HG03432 (cell line): ENCODE measurements at regions not wholly inside any gene's neighbourhood (a gene's known extent, or its start where the extent isn't known, plus 50 kb on each side); places are given as distances from the start of the nearest gene placed in this dataset.
"Not testable (repeated sequence)": the region's sequence is repeated elsewhere in the genome, so short reads cannot be mapped to it uniquely, and the experiment has no call there.

ENCODE experiments used
- ATAC-seq: cut with Tn5 transposase; IDR thresholded peaks from one replicate; pipeline ENCODE4 v1.9.1; 2021; ENCODE audit warnings: mild to moderate bottlenecking, moderate library complexity; ENCODE audit not compliant: unreplicated experiment

DNA sequence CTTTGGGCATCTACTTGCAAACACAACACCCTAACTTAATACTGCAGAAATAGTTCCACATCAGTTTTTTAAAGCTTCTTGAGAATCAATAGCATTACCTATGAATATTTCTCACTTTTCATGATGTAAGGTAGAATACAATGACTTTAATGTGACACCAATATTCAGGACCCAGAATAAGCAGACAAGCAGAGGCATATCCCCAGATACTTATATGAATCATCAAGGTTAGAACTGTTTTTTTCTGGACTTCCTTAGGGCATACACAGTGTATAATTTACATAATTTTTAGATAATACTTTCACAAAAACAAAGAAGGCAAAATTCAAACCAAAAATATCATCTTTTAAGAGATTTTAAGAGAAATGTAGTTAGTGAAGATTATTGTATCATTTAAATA is 885.8 kb downstream of the FSCB start:
- ATAC-seq, result peak; percentile 72

DNA sequence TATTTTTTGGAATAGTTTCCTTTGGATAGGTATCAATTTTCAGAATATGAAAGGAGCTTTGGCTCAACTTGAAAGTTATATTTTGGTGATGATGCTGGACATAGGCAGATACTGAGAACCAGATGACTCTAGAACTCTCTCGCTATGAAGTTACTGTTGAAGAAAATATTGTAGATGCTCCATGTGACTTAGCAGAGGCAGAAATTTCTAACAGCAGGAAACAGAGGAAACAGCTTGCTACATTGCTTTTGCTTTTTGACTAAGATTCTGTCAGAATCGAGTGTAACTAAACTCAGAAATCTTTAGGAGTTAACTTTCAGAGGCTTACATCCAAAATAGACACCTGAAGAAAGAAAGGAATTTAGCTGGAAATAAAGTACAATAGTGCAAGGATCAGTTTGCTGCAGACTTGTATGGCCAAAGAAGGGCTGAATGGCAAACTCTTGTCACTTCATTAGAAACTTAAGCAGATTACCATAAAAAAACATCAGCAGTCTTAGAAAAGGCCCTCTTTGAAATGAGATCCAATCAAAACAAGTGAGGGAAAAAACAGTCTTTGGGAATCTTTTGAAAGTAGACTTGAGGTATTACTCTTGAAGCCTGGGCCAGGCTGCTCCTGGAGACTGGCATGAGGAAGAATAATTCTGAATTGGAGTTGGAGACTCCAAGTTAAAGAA is 911.8 kb downstream of the FSCB start:
- ATAC-seq, result no peak

DNA sequence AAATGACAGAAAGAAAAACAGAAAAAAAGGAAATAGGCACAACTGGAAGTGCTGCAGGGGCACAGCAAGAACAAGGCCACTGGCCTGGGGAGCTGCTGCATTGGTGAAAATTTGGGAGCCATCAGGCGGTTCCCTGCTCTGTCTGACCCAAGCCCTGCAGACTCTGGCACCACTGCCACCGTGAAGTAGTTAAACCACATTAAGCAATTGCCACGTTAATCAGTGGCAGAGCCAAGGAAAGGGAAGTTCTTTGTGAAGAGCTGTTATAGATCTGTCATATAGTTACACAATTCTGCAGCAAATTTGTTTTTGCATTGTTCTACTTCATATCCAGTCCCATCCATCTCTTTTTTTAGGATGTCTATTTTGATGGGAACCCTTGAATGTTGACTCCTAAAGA is 915.3 kb downstream of the FSCB start:
- no peak for ATAC-seq

DNA sequence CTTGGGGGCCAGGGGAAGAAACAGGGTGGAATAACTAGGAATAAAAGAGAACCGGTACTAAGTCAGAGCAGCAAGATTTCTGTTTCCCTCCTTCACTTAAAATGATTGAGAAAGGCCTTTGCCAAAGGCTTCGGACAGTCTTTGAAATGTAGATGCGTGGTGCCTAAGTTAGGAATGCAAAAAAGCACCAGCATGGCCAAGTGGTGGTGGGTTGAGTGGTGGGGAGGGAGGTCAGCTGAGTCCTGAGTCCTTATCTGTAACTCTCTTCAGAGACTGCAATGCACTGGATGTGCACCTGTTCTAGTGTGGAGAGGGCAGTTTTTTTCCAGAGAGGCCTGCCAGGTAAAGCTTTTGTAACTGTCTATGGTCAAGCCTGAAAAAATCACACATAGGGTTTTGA is 919.9 kb downstream of the FSCB start:
- ATAC-seq, result no peak

DNA sequence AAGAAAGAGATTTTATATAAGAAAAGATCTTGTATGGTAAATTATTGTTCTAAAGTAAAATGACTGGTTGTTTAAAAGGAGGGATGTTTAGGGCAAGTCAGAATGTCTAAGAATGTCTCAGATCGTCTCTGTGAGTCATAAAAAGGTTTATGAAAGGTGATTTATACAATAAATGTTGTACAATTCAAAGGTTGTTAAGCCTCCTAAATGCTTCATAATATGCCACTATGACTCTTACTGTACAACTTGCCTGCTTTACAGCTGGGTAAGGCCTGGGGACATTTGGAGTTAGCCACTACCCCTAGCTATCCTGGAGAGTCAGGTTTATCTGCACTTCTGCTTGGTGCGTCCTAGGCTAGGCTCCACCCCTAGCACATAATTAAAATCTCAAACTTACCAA is 927.4 kb downstream of the FSCB start:
- ATAC-seq, result no peak

DNA sequence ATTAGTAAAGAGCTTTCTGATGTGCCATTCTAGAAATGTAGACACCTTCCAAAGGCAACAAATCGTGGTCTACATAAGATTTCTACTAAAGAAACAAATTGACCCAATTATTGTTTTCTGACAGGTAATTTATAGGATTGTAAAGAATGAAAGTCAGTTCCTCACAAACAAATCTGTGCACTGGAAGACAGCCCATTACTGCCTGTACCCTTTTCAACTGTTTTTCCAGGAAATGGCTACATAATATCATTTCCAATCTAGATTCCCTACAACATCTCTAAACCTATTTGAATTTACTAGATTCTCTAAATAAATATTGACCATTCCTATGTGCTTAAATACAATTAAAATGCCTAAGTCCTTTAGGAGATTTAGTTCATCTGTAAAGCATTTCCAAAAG is 939.1 kb downstream of the FSCB start:
- no peak for ATAC-seq

DNA sequence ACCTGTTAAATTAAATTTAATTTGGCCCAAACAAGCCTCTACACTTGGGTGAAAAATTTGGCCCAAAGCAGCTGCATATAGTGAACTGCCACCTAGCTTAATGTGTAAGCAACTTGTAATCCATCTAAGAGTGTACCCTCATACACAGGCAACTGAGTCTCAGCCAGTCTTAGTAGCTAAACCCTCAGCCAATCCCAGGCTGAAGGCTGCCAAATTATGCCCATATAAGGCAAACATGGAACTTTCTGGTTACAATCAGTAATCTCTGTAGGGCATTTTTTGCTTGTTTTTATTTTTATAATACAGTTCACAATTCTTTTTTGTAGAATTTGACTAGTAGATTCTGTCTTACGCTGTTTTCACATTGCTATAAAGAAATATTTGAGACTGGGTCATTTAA is 958.7 kb downstream of the FSCB start:
- no peak for ATAC-seq

DNA sequence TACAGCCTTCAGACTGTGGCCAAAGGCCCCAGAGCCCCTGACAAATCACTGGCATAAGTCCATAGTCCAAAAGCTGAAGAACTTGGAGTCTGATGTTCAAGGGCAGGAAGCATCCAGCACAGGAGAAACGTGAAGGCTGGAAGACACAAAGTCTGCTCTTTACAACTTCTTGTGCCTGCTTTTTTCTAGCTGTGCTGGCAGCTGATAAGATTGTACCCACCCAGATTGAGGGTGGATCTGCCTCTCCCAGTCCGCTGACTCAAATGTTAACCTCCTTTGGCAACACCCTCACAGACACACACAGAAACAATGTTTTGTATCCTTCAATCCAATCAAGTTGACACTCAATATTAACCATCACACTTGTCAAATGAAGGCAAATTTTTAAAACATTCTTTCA is 959.5 kb downstream of the FSCB start:
- not testable (repeated sequence) for ATAC-seq

DNA sequence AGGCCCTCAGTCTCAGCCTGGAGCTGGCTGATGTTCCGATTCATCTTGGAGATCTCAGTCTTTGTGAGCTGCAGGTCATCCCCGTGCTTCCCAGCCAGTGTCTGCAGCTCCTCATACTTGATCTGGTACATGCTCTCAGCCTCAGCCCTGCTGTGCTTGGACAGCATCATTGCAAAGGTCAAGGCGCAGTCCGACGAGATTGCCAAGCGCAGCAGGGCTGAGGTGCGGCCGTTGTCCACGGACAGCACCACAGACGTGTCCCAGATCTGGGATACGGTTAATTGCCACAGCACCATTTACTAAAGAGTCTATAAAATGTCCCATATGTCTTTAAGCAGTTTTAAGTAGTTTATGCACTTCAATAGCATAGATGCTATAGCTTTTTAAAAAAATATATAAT is 965.7 kb downstream of the FSCB start:
- no peak for ATAC-seq

DNA sequence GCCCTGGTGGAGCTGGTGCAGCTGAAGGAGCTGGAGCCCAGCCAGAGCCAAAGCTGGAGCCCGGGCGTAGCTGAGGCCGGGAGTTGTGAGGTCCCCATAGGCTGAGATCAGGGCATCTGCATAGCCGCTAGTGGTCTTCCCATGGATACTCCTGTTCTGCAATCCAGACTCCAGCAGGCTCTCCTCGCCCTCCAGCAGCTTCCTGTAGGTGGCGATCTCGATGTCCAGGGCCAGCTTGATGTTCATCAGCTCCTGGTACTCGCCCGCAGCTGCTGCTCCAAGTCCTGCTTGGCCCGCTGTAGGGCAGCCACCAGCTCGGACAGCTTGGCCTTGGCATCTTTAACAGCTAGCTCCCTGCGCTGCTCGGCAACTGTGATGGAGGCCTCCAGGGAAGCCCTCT is 966.1 kb downstream of the FSCB start:
- no peak for ATAC-seq

DNA sequence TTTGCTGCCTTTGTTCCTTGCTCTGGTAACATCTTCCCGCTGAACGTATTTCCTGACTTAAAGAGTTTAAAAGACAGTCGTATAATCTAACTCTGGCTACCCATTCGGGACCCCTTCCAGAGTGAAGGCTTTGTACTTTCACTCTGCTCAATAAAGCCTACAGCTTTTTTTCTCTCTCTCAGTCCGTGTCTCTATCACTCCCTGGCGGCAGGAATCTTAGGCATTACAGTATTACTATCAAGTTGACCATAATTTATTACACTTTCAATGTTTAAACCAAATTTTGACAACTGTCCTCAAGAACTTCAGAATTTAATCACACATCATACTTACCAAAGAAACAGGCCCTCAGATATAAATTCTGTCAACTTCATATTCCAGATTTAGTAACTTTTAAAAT is 967.9 kb downstream of the FSCB start:
- ATAC-seq, result no peak

DNA sequence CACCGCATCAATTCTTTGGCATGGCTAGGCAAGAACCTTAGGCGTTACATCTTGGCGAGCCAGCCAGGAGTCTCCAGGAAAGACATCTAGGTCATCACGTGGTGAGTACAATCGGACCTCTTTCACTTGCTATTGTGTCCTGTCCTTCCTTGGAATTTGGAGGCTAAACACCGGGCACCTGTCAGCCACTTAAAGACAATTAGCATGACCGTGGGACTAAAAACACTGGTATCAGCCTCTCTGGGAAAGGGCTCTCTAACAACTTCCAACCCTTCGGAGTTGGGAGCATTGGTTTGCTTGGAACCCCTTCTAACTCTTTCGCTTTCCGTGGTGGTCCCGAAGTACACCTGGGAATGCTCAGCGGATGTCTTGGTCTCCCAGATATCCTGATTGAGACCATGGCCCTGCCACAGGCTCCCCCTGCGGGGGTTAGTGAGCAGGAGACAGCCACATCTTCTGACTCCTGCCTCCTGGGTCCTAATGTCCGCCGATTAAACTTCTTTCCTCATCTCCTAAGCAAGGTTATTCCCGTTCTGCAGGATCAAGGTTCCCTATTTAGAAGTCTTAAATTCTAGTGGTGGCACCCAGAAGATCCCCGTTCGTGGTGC is 971.7 kb downstream of the FSCB start:
- no peak for ATAC-seq

DNA sequence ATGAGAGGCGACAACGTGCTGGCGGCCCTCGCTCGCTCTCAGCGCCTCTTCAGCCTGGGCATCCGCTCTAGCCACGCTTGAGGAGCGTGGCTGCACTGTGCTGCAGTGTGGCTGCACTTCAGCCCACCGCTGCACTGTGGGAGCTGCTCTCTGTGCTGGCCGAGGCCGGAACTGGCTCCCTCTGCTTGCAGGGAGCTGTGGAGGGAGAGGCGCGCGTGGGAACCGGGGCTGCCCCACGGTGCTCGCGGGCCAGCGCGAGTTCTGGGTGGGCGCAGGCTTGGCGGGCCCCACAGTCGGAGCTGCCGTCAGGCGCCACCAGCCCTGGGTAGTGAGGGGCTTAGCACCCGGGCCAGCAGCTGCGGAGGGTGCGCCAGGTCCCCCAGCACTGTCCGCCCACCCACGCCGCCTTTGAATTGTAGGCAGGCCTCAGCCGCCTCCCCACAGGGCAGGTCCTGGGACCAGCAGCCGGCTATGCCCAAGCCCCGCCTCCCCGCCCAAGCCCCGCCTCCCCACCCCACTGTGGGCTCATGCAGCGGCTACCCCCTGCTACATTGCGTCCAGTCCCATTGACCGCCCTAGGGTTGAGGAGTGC is 974.2 kb downstream of the FSCB start:
- ATAC-seq, result no peak

DNA sequence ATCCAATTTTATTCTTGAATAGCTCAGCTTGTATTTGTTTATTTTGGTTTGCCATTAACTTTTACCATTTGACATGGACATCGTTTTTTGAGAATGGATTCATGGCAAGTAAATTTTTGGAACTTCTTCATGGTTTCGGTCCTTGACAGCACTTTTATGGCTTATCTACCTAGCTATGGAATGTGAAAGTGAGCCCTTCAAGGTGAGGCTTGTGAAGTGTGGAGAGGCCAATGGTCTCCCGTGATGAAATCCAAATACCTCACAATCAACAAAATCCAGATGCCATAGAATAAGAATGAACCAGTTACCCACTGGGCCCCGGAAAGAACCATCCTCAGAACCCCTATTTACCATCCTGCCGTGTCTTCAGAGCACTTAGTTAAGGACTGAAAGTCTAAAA is 978.8 kb downstream of the FSCB start:
- ATAC-seq, result no peak

DNA sequence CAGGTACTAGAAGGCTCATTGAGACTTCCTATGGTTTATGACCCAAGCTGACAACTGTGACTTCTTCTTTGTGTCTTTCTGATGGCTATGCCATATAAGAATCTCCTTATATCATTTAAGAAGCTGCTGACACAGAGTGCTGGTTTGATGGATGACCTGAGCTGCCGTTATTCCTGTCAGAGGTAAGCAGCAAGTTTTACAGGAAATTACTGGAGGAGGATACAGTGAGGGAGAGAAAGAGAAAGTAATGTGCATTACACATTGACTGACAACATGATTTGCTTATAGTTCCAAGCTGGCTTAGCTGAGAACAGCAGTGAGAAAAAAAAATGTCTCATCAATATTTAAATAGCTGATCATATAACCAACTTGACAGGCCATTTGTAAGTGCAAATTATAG is 981.4 kb downstream of the FSCB start:
- no peak for ATAC-seq

DNA sequence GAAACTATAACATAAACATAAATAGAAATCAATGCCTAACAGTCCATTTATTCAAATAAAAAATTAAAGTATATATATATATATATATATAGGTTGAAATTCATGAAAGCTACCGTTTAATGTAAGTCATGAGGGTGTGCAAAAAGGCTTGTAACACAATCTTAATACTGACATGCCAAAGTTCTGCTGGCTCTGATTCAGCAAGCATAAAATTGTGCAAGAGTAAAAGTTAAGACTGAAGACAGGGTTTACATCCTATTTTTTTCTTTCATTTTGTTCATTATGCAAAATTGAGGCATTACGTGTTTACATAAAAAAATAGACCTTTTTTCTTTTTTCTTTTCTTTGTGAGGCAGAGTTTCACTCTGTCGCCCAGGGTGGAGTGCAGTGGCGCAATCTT is 984.2 kb downstream of the FSCB start:
- no peak for ATAC-seq

DNA sequence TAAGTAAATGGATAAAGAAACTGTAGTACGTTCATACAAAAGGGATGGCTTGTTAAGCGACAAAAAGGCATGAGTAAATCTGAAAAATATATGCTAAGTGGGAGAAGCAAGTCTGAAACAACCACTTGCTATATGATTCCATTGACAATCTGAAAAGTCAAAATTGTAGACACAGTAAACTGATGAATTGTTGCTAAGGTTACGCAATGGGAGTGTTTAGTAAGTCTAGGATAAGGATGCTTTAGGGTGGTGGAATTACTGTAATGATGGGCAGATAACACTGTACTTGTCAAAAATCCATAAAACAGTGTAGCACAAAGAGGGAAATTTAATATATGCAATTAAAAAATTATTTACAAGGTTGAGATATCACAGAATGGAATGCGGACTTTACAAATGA is 984.9 kb downstream of the FSCB start:
- ATAC-seq, result no peak

DNA sequence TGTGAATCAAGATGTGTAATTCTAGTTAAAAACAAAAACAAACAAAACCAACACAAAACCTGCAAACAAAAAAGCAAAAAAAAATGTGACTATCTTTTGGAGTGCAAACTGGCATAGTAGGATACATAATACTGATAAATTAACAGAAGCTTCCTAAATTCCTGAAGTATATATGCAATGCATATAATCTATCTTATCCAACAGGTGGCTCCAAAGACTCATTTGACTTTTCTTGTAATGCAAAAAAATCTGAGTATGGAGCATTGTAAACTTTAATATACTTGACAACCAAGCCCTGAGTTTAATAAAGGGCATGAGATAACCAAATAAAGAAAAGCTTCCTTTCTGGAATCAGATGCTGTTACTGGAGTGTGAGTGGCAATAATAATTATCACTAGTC is 1003.6 kb downstream of the FSCB start:
- ATAC-seq, result no peak

DNA sequence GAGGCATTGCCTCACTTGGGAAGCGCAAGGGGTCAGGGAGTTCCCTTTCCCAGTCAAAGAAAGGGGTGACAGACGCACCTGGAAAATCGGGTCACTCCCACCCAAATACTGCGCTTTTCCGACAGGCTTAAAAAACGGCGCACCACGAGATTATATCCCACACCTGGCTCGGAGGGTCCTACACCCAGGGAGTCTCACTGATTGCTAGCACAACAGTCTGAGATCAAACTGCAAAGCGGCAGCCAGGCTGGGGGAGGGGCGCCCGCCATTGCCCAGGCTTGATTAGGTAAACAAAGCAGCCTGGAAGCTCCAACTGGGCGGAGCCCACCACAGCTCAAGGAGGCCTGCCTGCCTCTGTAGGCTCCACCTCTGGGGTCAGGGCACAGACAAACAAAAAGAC is 1014.7 kb downstream of the FSCB start:
- ATAC-seq, result not testable (repeated sequence)

DNA sequence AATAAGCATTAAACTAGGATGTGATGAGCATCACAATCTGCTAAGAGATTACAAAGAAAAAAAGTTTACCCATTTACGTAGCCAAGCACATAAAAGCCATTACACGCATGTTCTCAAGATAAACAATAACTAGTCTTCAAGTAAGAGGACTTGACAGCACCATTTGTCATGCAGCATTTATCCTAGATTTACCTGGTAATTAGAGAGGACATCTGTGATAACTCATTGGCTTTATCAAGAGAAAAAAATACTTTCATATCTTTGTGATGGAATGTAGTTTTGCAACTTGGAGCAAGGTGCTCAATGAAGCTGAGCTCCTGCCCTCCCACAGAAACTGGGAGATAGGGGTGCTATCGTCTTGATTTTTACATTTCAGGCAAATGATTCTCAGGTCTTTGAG is 1023.7 kb downstream of the FSCB start:
- no peak for ATAC-seq

DNA sequence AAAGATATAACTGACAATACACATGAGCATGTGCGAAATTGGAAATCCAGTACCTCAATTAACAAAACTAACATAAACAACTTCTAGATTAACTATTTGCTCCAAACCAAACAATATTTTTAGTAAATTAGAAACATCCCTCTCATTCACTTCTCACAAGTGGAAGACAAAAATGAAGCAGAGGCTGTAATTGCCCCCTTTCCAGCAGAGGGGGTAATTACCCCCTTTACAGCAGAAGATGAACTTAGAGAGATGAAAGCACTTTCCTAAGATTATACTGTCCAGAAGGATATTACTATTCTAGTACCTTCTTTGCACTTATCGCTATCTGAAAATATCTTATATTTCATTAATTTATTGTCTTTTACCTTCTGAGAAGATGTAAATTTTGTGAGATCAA is 1025.2 kb downstream of the FSCB start:
- ATAC-seq, result no peak

DNA sequence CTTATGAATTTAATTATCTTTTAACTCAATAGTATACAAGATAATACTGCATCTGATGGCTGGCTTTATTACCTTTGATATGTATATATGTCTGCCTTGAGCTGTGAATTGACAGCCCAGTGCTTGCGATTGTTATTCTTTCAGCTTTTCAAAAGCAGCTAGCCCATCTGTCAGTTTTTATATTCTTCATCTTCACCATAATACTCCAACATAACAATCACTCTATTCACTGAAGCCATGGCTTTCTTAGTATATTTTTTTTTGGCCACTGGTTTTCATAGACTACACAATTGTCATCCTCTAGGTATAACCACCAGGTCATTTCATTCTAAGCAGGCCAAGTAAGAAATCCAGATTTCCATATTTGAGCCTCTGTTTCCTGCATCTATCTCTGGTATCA is 1026.1 kb downstream of the FSCB start:
- ATAC-seq, result no peak
